ENCODE measurements at regions not wholly inside any gene's neighbourhood (a gene's known extent, or its start where the extent isn't known, plus 50 kb on each side); places are given as distances from the start of the nearest gene placed in this dataset.
A peak's percentile ranks its signal among the peaks of the same experiment; 100 is the strongest.
"Not testable (repeated sequence)": the region's sequence is repeated elsewhere in the genome, so short reads cannot be mapped to it uniquely, and the experiment has no call there.

DNA sequence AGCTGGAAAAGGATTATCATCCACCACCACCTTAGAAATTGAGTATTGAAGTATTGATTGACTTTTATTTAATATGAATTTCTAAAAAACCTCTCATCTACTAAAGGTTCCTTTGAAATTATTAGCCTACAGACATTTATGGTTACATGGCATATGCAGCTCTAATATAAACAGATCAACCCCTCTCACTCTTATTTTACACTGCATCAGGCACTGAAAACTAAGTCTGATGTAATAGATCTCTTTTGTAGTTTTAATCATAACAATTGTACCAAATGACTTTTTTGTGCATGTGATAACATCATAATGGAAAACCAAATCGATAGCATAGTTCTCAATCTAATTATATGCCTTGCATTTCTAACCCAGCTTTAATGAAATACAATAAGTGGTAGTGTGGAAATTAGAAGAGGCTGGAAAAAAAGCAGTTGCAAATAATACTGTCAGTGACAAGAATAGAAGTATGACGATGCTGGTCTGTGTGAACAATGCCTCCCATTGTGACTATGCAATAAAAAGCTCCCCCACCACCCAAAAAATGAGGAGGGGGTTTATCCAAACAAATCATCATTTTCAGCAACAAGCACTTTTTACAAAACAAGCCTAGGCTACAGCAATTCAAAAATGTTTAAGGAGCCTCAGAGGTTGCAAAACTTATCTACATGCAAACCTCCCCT is 426.5 kb upstream of the NFIA start:
- H3K4me3 ChIP-seq (ENCODE audit: low read length in 2 of 2), result no peak overlapping the region
- no peaks in the 10 kb centered on the region for H3K36me3 ChIP-seq (ENCODE audit: control insufficient read depth in 1 of 2, insufficient read depth in 2 of 2, low read length in 1 of 2)
- H3K27ac ChIP-seq (ENCODE audit: low read depth in 1 of 2, low read length in 2 of 2), result no peak overlapping the region
- ATAC-seq (ENCODE audit: low FRiP score), result no peak
- H3K9me3 ChIP-seq (ENCODE audit: control insufficient read depth, low read length), result peaks cover 1% of the 10 kb centered on the region
- intact Hi-C loops (cut with DNase I), result no loop called here
- 76 to 81% methylated on average over 2 of the region's 2 CpGs for WGBS, 2 donors
- no peak for DNase-seq
- no peaks in the 10 kb centered on the region for H3K27me3 ChIP-seq (ENCODE audit: control insufficient read depth in 1 of 2, insufficient read depth in 2 of 2, low read length in 1 of 2)
- H3K4me1 ChIP-seq (ENCODE audit: control insufficient read depth in 1 of 2, insufficient read depth in 2 of 2, low read length in 2 of 2), result no peaks in the 10 kb centered on the region

DNA sequence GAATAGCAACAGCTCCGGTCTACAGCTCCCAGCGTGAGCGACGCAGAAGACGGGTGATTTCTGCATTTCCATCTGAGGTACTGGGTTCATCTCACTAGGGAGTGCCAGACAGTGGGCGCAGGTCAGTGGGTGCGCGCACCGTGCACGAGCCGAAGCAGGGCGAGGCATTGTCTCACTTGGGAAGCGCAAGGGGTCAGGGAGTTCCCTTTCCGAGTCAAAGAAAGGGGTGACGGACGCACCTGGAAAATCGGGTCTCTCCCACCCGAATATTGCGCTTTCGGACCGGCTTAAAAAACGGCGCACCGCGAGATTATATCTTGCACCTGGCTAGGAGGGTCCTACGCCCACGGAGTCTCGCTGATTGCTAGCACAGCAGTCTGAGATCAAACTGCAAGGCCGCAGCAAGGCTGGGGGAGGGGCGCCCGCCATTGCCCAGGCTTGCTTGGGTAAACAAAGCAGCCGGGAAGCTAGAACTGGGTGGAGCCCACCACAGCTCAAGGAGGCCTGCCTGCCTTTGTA is 442.3 kb upstream of the NFIA start:
- ATAC-seq (ENCODE audit: low FRiP score); intact Hi-C loops (cut with DNase I); H3K36me3 ChIP-seq (ENCODE audit: control insufficient read depth in 1 of 2, insufficient read depth in 2 of 2, low read length in 1 of 2); H3K4me3 ChIP-seq (ENCODE audit: low read length in 2 of 2); H3K27ac ChIP-seq (ENCODE audit: low read depth in 1 of 2, low read length in 2 of 2); H3K27me3 ChIP-seq (ENCODE audit: control insufficient read depth in 1 of 2, insufficient read depth in 2 of 2, low read length in 1 of 2); H3K9me3 ChIP-seq (ENCODE audit: control insufficient read depth, low read length); H3K4me1 ChIP-seq (ENCODE audit: control insufficient read depth in 1 of 2, insufficient read depth in 2 of 2, low read length in 2 of 2); DNase-seq: not testable (repeated sequence)
- WGBS, 2 donors, result 79 to 90% methylated on average over 25 to 32 of the region's 32 CpGs

DNA sequence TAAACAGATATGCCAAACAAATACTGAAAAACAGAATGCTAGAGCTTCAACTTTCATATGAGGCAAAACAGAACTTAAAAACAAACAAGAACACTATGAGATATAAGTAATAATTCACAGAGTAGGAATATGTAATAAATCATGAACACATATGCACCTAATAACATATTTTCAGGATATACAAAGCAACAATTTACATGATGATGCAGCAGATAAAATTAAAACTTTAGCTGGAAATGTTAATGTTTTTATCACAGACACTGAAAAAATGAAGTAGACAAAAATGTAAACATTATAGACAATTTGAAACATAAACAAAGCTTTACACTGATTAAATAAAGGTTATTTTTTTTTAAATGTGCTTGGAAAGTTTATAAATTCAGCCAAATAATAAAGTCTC is 443.1 kb upstream of the NFIA start:
- intact Hi-C loops (cut with DNase I), result no loop called here
- no peak for DNase-seq
- Histone ChIP-seq H3K27ac (ENCODE audit: low read depth in 1 of 2, low read length in 2 of 2) (no peak overlapping the region), H3K9me3 (ENCODE audit: control insufficient read depth, low read length) (no peaks in the 10 kb centered on the region), H3K27me3 (ENCODE audit: control insufficient read depth in 1 of 2, insufficient read depth in 2 of 2, low read length in 1 of 2) (no peaks in the 10 kb centered on the region), H3K4me1 (ENCODE audit: control insufficient read depth in 1 of 2, insufficient read depth in 2 of 2, low read length in 2 of 2) (no peaks in the 10 kb centered on the region), H3K36me3 (ENCODE audit: control insufficient read depth in 1 of 2, insufficient read depth in 2 of 2, low read length in 1 of 2) (no peaks in the 10 kb centered on the region), H3K4me3 (ENCODE audit: low read length in 2 of 2) (no peak overlapping the region)
- ATAC-seq (ENCODE audit: low FRiP score), result no peak

DNA sequence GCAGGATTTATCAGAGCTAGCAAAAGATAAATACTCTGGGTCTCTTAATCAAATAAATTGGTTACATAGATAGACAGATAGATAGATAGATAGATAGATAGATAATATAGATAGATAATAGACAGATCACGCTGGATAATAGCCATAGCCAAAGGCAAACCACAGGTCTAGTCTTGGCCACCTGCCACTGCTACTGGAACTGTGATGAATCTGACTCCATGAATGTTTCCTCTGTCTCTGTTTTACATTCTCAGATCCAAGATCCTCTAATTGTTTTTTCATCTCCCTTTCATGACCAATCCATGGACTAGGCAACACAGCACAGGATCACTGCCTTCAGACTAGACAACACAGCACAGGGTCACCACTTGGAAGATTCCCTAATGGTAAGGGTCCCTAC is 444.7 kb upstream of the NFIA start:
- WGBS, 2 donors, result 88 to 94% methylated on average over 1 of the region's 1 CpG
- no peaks in the 10 kb centered on the region for H3K4me1 ChIP-seq (ENCODE audit: control insufficient read depth in 1 of 2, insufficient read depth in 2 of 2, low read length in 2 of 2)
- H3K4me3 ChIP-seq (ENCODE audit: low read length in 2 of 2), result no peak overlapping the region
- intact Hi-C loops (cut with DNase I), result no loop called here
- H3K27ac ChIP-seq (ENCODE audit: low read depth in 1 of 2, low read length in 2 of 2), result no peak overlapping the region
- H3K9me3 ChIP-seq (ENCODE audit: control insufficient read depth, low read length), result no peaks in the 10 kb centered on the region
- ATAC-seq (ENCODE audit: low FRiP score) (no peak), DNase-seq (no peak)
- no peaks in the 10 kb centered on the region for H3K36me3 ChIP-seq (ENCODE audit: control insufficient read depth in 1 of 2, insufficient read depth in 2 of 2, low read length in 1 of 2)
- H3K27me3 ChIP-seq (ENCODE audit: control insufficient read depth in 1 of 2, insufficient read depth in 2 of 2, low read length in 1 of 2), result no peaks in the 10 kb centered on the region

DNA sequence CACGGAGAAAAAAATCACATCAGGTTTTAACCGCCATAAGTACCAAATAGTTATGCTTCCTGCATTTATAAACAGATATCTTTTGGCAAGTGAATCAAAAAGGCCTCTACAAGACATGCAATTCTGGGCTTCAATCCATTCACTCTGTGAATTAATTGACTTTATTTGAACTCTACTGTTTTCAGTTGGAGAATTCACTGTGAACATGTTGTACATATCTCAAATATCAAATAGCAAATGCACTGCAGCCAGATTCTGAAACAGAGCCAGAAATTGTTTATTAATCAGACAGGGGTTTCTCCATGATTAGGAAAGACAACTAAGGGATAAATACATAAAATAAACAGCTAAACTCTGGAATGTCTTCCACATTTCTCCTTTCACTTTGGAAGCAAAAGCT is 445.4 kb upstream of the NFIA start:
- intact Hi-C loops (cut with DNase I), result no loop called here
- Histone ChIP-seq H3K4me1 (ENCODE audit: control insufficient read depth in 1 of 2, insufficient read depth in 2 of 2, low read length in 2 of 2) (no peaks in the 10 kb centered on the region), H3K27me3 (ENCODE audit: control insufficient read depth in 1 of 2, insufficient read depth in 2 of 2, low read length in 1 of 2) (no peaks in the 10 kb centered on the region), H3K4me3 (ENCODE audit: low read length in 2 of 2) (no peak overlapping the region), H3K27ac (ENCODE audit: low read depth in 1 of 2, low read length in 2 of 2) (no peak overlapping the region), H3K9me3 (ENCODE audit: control insufficient read depth, low read length) (no peaks in the 10 kb centered on the region), H3K36me3 (ENCODE audit: control insufficient read depth in 1 of 2, insufficient read depth in 2 of 2, low read length in 1 of 2) (no peaks in the 10 kb centered on the region)
- ATAC-seq (ENCODE audit: low FRiP score) (no peak), DNase-seq (no peak)
- 93 to 94% methylated on average over 2 of the region's 2 CpGs for WGBS, 2 donors

DNA sequence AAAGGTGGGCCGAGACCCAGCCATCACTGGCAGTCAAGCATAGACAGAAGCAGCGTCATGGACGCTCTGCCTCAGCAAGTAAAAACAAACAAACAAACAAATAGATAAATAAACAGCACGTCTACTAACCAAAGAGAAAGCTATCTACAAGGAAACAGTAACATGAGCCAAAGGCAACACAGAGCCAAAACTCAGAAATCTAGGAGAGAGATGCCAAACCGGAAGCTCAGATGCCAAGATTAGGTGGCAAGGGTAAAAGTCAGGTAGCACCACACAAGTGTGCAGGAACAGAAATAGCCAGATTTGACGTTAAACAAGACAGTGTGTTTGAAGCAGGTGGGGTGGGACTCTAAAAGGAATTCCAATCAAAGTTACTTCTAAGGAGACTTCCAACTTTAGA is 448.3 kb upstream of the NFIA start:
- WGBS, 2 donors, result 40 to 44% methylated on average over 6 of the region's 6 CpGs
- Histone ChIP-seq H3K4me1 (ENCODE audit: control insufficient read depth in 1 of 2, insufficient read depth in 2 of 2, low read length in 2 of 2) (no peaks in the 10 kb centered on the region), H3K27ac (ENCODE audit: low read depth in 1 of 2, low read length in 2 of 2) (no peak overlapping the region), H3K36me3 (ENCODE audit: control insufficient read depth in 1 of 2, insufficient read depth in 2 of 2, low read length in 1 of 2) (no peaks in the 10 kb centered on the region), H3K4me3 (ENCODE audit: low read length in 2 of 2) (no peak overlapping the region), H3K27me3 (ENCODE audit: control insufficient read depth in 1 of 2, insufficient read depth in 2 of 2, low read length in 1 of 2) (no peaks in the 10 kb centered on the region), H3K9me3 (ENCODE audit: control insufficient read depth, low read length) (no peaks in the 10 kb centered on the region)
- DNase-seq (no peak), ATAC-seq (ENCODE audit: low FRiP score) (no peak)
- intact Hi-C loops (cut with DNase I), result no loop called here

DNA sequence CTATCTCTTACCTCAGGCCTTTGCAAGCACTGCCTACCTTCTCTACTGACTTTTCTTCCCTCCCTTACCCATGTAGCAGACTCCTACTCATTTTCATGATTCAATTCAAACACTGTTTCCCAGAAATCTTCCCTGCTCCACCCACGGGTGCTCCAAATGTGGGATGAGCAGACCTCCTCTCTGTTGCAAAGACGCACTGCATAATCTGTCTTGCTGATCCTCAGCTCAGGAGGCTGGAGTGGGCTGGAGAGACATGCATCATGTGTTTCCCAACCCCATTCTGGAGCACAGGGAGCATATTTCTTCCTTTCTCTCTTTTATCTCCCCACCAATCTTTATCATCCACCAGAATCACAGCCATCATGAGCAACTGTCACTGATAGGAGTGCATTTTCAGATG is 459.9 kb upstream of the NFIA start:
- ATAC-seq (ENCODE audit: low FRiP score), result no peak
- WGBS, 2 donors, result 90 to 95% methylated on average over 2 of the region's 2 CpGs

DNA sequence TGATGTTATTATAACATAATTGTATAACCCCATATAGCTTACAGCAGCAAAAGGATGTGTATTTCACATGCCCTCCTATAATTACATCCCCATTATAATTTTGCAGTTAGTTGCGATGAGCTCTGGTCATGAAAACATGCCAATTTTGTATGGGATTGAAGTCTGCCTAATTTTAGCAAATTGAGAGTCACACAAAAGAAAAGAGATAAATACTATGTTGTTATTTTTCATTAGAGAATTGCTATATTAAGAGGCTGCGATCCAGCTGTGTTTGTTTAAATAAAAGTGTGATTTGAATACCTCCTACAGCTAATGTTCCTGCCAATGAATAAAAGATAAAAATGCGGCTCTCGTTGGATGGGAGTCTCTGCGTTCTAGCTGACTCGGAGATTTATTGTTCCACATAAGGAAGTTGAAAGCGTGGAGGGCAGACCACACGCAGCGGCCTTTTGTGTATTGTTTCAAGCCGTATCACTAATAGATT is 461.0 kb upstream of the NFIA start:
- Histone ChIP-seq H3K36me3 (ENCODE audit: control insufficient read depth in 1 of 2, insufficient read depth in 2 of 2, low read length in 1 of 2) (no peaks in the 10 kb centered on the region), H3K27me3 (ENCODE audit: control insufficient read depth in 1 of 2, insufficient read depth in 2 of 2, low read length in 1 of 2) (no peaks in the 10 kb centered on the region), H3K4me1 (ENCODE audit: control insufficient read depth in 1 of 2, insufficient read depth in 2 of 2, low read length in 2 of 2) (peaks cover 1 to 4% of the 10 kb centered on the region in 2 donors), H3K4me3 (ENCODE audit: low read length in 2 of 2) (peak overlapping the region in 1 of 2 donors; percentile 48), H3K9me3 (ENCODE audit: control insufficient read depth, low read length) (no peaks in the 10 kb centered on the region), H3K27ac (ENCODE audit: low read depth in 1 of 2, low read length in 2 of 2) (no peak overlapping the region)
- intact Hi-C loops (cut with DNase I), result loop anchor here in 1 of 2 donors (10.0 kb wide), 1 partner anchor 57 kb away; no protein-coding TSS in a partner anchor
- ATAC-seq (ENCODE audit: low FRiP score), result no peak
- WGBS, 2 donors, result 4 to 5% methylated on average over 10 of the region's 10 CpGs
- DNase-seq, result no peak

More for the DNA sequence above, 459.9 kb upstream of the NFIA start:
- no peak for DNase-seq
- Histone ChIP-seq H3K27ac (ENCODE audit: low read depth in 1 of 2, low read length in 2 of 2) (no peak overlapping the region), H3K27me3 (ENCODE audit: control insufficient read depth in 1 of 2, insufficient read depth in 2 of 2, low read length in 1 of 2) (no peaks in the 10 kb centered on the region), H3K4me1 (ENCODE audit: control insufficient read depth in 1 of 2, insufficient read depth in 2 of 2, low read length in 2 of 2) (peaks cover 1 to 4% of the 10 kb centered on the region in 2 donors), H3K4me3 (ENCODE audit: low read length in 2 of 2) (no peak overlapping the region), H3K9me3 (ENCODE audit: control insufficient read depth, low read length) (no peaks in the 10 kb centered on the region), H3K36me3 (ENCODE audit: control insufficient read depth in 1 of 2, insufficient read depth in 2 of 2, low read length in 1 of 2) (no peaks in the 10 kb centered on the region)
- intact Hi-C loops (cut with DNase I), result loop anchor here in 1 of 2 donors (10.0 kb wide), 1 partner anchor 58 kb away; no protein-coding TSS in a partner anchor

DNA sequence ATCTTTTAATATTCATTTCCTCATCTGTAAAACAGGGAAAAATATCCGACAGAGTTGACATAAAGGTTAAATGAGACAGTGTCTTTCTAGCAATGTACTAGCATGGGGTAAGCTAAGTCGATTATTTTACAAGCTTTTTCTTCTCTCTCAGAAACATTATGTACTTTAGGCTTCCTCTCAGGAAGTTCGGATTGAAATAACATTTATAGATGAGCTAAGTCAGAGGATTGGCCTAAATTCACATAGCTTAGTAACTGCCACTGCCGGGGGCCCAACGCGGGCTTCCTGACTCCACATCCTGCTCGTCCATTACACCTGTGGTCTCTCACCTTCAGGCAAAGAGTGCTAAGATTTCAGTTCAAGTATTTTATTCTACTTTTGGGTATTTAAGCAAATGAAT is 462.3 kb upstream of the NFIA start:
- Histone ChIP-seq H3K4me1 (ENCODE audit: control insufficient read depth in 1 of 2, insufficient read depth in 2 of 2, low read length in 2 of 2) (peaks cover 1 to 4% of the 10 kb centered on the region in 2 donors), H3K4me3 (ENCODE audit: low read length in 2 of 2) (no peak overlapping the region), H3K27me3 (ENCODE audit: control insufficient read depth in 1 of 2, insufficient read depth in 2 of 2, low read length in 1 of 2) (no peaks in the 10 kb centered on the region), H3K9me3 (ENCODE audit: control insufficient read depth, low read length) (no peaks in the 10 kb centered on the region), H3K27ac (ENCODE audit: low read depth in 1 of 2, low read length in 2 of 2) (peak overlapping the region in 1 of 2 donors; percentile 6), H3K36me3 (ENCODE audit: control insufficient read depth in 1 of 2, insufficient read depth in 2 of 2, low read length in 1 of 2) (no peaks in the 10 kb centered on the region)
- intact Hi-C loops (cut with DNase I), result loop anchor here in 1 of 2 donors (10.0 kb wide), 1 partner anchor 55 kb away; no protein-coding TSS in a partner anchor
- WGBS, 2 donors, result 7 to 11% methylated on average over 7 of the region's 7 CpGs
- ATAC-seq (ENCODE audit: low FRiP score) (no peak), DNase-seq (no peak)
